Activated CD4-positive, alpha-beta T cell treated with anti-CD3 and anti-CD28 coated beads, Interleukin-2, amount 50 U/mL, for 16 hours (primary cell): ENCODE measurements at regions not wholly inside any gene's neighbourhood (a gene's known extent, or its start where the extent isn't known, plus 50 kb on each side); places are given as distances from the start of the nearest gene placed in this dataset.
A peak's percentile ranks its signal among the peaks of the same experiment; 100 is the strongest.

ENCODE experiments used
- DNase-seq: peaks from one replicate; pipeline ENCODE4 v3.0.0-alpha.2; 2020

DNA sequence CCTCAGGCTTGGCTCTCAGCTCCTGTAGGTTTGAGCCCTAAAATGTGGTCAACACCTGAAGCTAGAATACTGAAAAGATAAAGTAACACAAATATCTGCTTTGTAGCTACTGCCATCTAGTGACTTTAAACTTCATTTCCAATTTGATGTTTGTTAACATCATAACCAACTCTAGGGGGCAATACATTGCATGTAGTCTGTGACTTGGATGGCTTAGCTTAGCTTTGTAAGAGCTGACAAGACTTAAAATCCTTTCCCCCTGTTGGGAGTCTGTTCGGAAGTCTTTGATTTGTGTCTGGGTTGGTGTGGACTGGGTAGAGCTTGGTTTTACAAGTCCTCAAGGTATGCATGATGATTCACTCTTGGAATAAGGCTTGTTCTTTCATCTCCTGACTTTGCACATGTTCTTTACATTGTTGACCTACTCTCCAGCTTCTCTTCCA is 51.7 kb downstream of the SCN11A start:
- peak; percentile 59 for DNase-seq

DNA sequence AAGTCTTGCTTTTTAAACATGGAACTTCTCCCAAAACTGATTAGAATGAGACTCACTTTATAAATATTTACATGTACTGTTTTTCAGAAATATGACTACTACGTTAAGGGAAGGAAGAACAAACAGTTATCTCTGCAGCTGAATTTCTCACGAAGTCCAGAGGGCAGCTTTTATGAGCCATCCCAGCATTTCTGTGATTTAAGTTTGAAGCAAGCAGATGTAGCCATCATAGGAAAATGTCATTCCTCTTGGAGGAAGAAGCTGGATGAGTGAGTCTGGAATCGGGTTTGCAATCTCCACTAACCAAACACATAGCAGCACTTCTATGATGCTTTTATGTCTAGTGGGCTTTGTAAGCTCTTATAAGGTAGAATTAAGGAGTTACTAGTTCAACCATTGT is 53.7 kb downstream of the SCN11A start:
- DNase-seq, result no peak

DNA sequence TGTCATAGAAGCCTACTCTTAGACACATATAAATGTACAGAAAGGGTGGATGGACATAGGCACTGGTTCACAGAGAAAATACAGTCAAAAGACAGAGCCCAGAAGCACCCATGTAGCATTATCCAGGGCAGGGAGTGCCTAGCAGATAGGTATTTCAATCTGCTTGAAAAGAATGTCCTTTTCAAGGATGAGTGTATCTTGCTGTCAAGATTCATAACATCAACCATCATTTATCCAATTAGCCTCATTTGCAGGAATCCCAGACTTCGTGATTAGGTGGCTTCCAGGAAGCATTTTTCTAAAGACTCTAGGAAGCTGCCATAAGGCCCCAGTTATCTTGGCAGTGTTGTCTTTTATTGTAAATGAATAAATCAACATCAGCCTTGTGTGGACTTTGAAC is 55.6 kb downstream of the SCN11A start:
- DNase-seq, result no peak

DNA sequence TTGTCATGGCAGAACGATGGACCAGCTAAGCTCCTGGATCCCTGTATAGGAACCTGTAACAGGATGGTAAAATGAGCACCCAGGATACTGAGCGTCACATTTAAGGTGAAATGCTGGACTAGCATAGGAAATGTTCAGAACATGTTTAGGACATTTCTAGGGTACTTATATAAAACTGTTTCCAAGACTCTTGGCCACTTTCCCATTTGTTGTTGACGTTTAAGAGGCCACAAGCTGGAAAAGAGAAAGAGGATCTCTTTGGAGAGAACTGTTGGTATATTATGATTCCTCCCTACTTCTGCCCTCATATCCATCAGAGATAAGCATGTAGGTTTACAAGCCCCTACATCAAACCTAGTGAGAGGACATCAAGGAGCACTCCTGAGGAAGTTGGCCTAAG is 57.5 kb downstream of the SCN11A start:
- no peak for DNase-seq

DNA sequence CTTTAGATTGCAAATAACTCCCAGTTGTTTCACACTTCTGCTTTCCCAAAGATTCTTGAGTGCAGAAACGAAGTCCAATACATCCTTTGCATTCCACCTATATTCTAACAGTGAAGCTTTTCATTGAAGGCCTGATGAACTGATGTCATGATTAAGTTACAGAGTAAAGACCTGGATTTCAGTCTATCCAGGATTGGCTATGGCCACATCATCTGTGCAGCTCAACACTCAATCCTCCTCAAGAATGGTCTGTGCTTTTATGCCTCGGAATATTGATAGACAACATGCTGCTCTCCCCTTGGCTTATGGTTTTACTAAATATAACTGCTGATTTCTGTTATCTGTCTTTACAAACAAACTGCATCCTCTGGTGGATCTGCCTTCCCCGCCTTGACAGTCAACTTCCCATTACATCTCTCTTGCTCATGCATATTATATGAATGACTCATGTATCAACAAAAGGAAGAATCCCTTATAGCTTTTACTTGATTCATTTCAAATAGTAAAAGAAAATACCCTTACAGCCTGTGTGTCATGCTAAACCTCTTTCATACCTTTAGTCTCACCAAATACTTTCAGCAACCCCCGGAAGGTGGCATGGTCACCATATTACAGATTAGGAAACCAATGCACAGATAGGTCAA is 59.5 kb downstream of the SCN11A start:
- DNase-seq, result no peak

DNA sequence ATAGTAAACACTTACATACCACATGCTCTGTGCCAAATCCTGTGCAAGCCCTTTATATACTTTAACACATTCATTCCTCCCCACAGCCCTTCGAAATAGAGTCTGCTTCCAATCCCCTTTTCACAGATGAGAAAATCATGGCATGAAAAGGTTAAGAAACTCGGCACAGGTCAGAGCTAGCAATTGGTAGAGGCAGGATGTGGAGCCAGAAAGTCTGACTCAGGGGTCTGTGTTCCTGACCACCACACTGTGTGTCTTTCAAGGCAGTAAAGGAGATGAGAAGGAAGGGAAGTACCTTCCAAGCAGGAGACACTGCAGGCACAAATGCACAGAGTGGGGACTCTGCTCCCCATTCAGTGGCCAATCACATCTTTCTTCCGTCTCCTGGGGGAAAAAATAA is 61.1 kb downstream of the SCN11A start:
- DNase-seq, result no peak

DNA sequence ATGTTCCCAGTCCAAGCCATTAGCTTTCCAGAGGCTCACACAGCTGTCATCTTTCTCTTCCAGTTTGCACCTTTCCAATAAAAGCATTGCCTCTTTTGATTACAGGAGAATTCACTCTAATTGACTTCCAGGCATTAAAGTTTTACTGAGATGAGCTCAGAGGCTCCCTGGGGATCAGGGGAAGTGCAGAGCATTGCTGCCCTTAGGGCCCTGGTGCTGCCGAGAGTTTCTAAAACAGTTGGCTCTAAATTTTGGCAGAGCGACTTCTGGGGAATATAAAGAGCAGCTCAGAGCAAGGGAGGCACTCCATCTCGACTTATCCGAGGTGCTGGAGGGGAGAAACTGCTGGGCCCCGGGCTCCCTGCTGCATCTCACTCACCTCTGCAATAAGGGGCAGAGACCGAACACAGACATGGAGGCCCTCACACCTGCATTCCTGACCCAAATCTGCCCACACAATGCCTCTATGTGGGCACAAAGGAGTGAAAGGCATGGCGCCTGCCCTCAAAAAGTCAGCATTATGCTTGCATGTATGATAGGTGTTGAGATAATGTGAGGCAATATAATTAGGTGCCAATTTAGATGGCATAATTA is 61.7 kb downstream of the SCN11A start:
- no peak for DNase-seq

DNA sequence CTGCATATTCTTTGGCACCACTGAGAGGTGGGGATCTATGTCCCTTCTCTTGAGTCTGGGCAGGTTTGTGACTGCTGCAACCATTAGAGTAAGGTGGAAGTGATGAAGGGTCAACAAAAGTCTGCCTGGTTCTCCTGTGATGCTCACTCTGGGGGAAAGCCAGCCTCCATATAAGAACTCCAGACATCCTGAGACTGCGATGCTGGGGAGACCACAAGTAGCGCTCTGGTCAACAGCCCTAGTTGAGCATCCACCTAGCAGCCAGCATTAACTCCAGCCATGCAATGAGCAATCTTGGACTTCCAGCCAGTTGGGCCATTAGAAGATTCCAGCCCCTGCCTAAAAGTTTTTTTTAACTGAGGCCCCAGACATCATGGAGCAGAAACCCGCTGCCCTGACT is 62.8 kb downstream of the SCN11A start:
- DNase-seq, result no peak

DNA sequence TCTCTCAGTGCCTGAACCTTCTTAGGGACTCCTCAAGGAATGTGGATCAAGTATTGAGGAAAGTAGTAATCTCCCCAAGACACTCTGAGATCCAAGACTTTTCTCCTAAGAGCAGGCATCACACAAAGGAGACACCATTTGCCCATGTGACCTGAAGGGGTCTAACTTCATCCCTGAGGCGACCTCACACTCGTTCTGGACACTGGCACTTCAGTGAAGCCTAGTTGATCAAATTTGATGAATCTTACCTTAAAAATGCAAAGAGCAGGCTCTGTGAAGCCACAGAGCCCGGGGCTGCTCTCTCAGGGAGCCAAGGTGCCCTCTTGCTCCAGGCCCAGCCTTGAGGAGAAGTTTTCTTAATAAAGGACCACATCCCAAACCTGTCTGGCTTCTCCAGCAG is 64.3 kb downstream of the SCN11A start:
- DNase-seq, result no peak

DNA sequence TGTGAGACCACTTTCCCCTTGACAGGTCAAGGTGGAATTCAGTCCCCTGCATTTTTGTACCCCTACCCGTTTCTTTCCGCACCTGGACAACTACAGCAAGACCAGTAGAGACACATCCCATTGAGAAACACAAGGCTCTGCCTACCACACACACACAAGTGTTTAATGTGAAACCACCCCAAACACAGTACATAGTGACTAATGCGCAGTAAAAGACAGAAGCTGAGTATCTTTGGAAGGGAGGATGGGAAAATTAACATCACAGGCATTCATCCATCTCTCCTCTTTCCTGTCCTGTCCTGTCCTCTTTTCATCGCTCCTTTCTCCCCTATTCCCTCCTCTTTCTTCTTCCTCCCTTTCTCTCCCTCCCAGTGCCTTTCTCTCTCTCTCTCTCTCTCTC is 64.8 kb downstream of the SCN11A start:
- no peak for DNase-seq

DNA sequence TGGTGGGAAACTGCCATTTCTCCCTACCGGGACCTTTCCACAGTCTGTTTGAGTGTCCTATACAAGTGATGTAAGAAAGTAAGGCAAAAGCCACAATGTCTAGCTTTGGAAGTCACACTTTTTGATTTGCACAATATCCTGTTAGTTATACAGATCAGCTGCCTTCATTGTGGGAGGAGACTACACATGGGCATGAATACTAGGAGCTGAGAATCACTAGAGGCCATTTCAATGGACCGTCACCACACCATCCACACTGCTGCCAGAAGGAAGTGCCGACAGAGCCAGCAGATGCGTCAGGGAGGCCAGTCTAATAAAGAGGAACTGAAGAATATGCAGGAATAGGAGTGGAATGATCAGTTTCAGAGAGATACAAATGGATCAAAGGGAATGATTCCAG is 65.8 kb downstream of the SCN11A start:
- DNase-seq, result no peak

DNA sequence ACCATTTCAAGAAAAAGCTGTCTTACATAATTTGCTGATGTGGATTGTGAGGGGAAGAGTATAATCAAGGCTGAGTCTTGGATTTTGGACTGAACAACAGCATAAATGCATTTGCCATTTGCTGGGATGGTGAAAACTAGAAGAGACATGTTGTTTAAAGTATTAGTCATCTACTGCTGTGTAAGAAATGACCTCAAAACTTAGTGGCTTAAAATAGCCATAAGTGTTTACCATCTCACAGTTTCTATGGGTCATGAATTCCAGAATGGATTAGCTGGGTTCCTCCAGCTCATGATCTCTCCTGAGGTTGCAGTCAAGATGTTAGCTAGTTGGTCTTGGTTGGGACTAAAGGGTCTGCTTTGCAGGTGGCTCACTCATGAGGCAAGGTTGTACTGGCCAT is 66.2 kb downstream of the SCN11A start:
- no peak for DNase-seq

DNA sequence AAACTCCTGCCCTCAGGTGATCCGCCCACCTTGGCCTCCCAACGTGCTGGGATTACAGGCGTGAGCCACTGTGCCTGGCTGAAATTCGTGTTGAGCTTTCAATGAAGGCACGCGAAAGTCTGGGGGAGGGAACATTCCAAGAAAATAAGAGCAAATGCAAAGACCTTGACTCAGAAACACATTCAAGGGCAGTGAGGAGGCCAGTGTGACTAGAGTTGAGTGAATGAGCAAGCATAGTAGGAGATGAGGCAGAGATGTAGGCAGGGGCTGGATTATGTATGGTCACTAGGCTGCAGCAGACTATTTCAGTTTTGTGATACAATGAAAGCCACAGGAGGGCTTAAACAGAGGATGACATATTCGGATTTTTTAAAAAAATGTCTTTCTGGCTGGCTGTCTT is 67.0 kb downstream of the SCN11A start:
- no peak for DNase-seq

DNA sequence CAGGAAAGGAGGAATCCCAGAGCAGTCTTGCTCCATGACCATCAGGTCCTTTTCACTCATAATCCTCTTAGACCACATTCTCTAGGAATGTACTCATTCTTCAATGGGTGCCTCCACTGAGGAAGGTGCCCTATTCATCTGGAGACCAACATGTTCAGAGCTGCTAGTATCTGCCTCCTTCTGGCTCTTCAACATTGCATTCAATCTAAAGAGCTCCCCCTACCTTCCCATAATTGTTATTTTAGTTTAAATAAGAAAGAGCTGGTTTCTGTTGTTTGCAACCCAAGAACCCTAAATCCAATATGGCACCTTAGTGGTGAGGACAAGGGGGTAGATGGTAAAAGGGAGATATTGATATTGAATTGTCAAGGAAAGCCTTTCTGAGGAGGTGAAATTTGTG is 67.6 kb downstream of the SCN11A start:
- no peak for DNase-seq

DNA sequence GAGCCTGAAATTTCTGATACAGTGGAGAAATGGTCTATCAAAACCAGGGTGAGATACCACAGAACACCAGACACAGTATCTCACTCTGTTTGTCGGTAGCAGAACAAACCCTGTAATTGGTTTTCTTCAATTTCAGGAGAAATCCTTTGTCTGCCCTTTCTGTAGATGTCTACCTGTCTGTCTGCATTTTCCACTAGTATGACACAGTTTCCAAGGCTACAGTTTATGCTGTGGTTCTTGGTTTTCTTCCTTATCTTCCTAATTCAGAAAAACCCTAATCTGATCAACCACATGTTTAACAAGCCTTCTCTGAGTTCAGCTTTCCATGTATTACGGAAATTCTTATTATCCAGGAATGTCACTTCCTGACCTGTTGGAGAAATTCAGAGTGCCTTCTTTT is 70.8 kb downstream of the SCN11A start:
- DNase-seq, result no peak

DNA sequence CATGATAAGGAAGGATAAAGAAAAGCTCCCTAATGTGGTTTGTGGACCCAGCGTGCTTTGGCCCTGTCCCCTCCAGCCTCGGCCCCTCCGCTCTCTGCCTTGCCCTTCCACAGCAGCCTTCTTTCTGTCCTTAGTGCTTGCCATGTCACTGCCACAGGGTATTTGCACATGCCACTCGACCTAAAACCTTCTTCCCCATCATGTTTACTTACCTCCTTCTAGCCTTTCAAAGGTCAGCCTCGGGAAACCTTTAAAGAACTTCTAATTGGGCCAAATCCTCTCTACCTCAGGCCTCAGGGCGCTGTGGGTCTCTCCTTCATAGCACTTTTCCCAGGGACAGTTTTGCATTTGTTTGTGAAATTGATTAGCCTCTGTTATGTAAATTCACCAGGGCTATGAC is 73.0 kb downstream of the SCN11A start:
- DNase-seq, result no peak

DNA sequence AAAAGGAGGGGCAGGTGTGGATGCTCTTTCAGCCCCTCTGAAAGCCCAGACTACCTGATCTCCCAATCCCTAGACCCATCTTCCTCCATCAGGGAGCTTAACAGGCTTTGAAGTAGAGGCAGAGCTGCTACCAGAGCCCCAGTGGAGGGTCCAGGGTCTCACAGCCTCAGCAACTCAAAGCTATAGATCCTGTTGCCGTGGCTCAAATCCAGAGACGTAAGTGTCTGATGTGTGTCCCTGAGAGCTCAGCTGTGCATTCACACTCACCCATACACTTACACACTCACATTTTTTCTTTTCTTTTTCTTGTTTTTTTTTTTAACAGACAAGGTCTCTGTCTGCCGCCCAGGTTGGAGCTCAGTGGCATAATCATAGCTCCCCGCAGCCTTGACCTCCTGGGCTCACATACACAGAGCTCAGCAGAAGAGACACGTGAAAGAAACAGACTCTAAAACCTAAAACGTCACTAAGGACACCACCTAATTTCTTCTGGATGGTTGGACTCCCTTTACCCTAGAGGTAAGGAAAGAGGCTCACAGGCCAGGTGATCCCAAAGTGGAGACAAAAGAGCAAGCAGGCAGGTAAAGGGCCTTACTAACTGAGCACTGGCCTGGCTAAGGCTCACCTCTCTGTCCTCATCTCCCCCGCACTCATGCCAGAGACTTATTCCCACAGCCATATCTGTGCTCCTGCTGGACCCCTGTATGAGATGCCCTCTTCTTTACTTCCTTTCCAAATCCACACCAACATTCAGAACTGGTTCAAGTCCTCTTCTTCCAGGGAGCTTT is 80.7 kb downstream of the SCN11A start:
- DNase-seq, result no peak

DNA sequence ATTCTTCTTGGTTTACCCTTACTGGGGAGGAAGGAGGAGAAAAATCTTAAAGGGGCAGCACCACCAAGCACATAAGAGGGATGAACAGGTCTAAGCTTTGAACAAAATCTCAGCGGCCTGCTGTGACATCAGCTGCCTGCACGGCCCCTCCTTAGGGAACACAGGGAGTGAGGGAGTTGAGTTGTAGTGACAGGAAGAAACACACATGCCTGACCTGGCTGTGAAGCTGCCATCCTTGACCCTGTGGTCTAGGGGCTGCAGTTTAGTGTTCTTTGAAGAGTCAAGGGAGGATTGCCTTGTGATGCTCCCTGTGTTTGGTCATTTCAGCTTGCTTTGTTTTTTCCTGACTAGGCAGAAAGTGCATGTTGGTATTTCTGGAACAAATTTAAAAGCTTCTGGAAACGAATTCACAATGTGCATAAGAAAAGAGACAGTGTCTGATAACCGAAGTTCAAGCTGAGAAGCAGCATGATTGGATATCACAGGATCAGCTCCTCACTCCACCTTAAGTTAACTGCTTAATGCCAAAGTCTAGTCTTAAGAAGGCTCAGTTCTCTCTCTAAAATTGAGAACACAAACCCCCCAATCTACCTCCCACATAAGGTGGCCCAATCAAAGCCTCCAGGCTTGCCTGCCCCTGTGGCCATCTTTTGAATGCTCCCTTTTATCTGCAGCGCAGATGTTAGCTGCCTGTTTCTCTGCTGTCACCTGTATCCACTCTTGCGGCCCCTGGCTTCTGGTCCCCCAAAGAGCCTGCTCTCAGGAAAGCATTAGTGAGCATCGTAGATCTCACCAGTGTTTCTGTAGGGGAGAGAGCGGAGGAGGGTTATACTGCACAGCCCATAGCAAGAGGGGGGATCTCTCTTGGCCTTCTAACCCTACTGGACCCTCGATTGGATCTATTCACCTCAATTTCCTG is 82.2 kb downstream of the SCN11A start:
- DNase-seq, result no peak

DNA sequence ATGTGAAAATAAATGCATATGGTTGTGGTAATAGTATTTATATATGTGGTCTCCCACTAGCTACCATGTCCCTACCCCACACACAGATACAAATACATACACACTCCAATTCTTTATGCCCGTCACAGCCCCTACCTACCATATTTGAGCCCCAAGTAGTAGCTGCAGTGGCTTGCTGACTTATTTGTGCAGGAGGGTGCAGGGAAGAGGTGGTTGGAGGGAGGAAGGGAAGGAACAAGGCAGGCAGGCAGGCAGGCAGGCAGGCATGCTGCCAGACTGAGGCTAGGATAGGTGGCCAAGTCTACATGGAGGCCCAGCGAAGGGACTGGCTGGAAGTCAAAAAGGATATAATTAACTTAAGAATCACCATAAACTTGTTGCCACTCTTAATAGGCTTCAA is 82.9 kb downstream of the SCN11A start:
- DNase-seq, result no peak

DNA sequence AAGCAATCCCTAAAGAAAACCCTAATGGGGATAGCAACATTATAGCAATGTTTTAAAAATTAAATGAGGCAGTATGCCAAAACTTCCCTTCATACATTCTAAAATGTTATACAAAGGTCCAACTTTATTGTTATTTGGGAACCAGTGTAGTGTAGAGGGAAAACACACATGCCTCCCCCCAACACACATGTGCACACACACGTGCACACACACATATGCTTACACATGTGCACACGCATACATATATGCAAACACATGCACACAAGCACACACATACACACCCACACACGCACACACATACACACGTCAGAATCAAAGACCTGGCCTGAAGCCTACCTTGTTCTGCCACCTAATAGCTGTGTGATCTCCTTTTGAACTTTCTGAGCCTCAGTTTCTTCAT is 83.3 kb downstream of the SCN11A start:
- DNase-seq, result no peak

DNA sequence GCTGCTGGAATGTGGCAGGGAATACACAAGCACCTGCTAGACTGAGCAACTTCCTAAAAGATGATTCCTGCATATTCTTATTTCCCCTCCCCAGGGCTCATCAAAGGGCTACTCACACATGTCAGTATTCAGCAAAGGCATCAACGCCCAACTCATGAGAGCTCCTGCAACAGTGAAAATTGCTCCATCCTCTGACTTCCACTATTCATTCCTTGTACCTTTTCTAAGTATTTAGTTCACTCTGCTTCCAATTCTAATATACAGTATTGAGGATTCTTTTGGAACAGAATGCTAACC is 84.1 kb downstream of the SCN11A start:
- no peak for DNase-seq

DNA sequence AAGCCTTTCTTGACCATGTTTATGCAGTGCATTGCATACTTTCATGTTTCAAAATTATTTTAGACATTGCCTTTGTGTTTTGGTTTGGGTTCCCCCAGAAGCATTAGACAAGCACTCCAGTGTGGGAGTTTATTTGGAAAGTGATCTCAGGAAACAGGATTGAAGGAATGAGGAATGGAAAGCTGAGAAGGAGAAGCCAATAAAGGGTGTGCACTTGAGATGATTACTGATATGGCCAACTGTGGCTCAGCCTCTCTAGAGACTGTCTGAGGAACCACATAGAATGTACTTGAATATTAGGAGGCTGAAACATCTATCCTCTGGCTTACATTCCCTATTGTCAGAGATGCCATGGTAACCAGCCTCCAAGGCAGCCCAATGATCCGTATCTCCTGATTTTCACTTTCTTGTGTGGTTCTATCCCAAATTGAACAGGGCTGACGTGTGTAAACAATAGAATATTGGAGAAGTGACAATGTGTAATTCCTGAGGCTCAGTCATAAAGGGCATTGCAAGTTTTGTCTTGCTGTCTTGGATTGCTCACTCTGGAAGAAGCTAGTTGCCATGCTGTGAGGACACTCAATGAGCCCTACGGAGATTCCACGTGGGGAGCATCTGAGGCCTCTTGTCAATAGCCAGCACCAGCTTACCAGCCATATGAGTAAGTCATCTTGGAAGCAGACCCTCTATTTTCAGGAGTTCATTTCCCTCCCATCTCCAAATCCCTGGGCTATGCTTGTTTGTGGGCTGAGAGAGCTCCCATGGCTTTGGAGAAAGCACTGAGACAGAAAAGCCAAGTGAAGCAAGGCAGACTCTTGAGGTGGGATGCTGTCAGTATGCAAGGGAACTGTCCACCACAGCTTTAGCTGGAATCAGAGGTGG is 84.7 kb downstream of the SCN11A start:
- DNase-seq, result no peak

DNA sequence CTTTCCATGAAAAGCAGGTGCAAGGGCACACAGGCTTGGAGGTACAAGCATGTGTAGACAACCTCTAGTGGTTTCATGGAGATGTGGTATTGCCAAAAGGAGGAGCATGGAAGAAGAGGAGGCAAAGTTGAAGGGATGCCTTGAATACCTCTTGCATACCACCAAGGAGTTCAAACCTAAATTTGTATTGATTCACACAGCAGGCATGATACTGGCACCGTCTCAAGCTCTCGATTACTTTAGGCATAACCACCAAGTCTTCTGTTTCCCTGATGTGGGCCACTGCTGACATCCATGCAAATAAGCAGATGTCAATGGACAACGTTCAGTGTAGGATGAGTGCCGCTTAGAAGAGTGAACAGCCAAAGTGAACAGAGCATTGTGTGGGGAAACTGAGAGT is 87.1 kb downstream of the SCN11A start:
- no peak for DNase-seq
